Gastroesophageal sphincter (tissue), 4 donors: ENCODE measurements at regions not wholly inside any gene's neighbourhood (a gene's known extent, or its start where the extent isn't known, plus 50 kb on each side); places are given as distances from the start of the nearest gene placed in this dataset.

ENCODE experiments used
- ATAC-seq: fragments of 150-250 bp; one replicate; pipeline ENCODE4 v1.9.1; 2016; ENCODE audit warnings: mild to moderate bottlenecking, moderate library complexity
- H3K27ac ChIP-seq, 4 donors: fragments of 200-600 bp; sonication (generic) in 3 of 4; 1 replicate in 3 of 4; 2 replicates in 1 of 4; pipeline ENCODE4 v1.5.1; 2016 to 2019
- H3K27me3 ChIP-seq: fragments of 200-600 bp; sonication (generic); one replicate; pipeline ENCODE4 v1.5.1; 2019
- H3K36me3 ChIP-seq, 2 donors: fragments of 200-600 bp; sonication (generic); one replicate each; pipeline ENCODE4 v1.5.1; 2019; ENCODE audit warnings: control low read depth in 1 of 2
- H3K4me1 ChIP-seq, 3 donors: fragments of 200-600 bp; sonication (generic); 1 replicate in 2 of 3; 2 replicates in 1 of 3; pipeline ENCODE4 v1.5.1; 2016 to 2019; ENCODE audit warnings: control low read depth in 2 of 3
- H3K4me3 ChIP-seq, 2 donors: fragments of 200-600 bp; sonication (generic); one replicate each; pipeline ENCODE4 v1.5.1; 2019; ENCODE audit warnings: mild to moderate bottlenecking in 1 of 2, moderate library complexity in 1 of 2
- H3K9me3 ChIP-seq, 3 donors: fragments of 200-600 bp; sonication (generic); one replicate each; pipeline ENCODE4 v1.5.1; 2017 to 2019; ENCODE audit warnings: control low read depth in 2 of 3
- EP300 ChIP-seq: sonication (generic); formaldehyde crosslinking; IDR thresholded peaks from one replicate; pipeline ENCODE4 v1.6.1; 2017; ENCODE audit warnings: antibody characterized with exemption, mild to moderate bottlenecking
- POLR2A ChIP-seq, 2 donors: fragments of 450-650 bp; IDR thresholded peaks; one replicate each; pipeline ENCODE4 v1.6.1; 2017; ENCODE audit warnings: antibody characterized with exemption in 2 of 2, mild to moderate bottlenecking in 2 of 2, moderate library complexity in 1 of 2
- POLR2AphosphoS5 ChIP-seq: sonication (generic); formaldehyde crosslinking; IDR thresholded peaks from one replicate; pipeline ENCODE4 v1.6.1; 2017; ENCODE audit warnings: antibody characterized with exemption
- WGBS, 2 donors: methylation state at CpG; one replicate each; pipeline ENCODE4 v1.1.5; 2018; ENCODE audit warnings: low coverage in 1 of 2; 5-methylcytosine and 5-hydroxymethylcytosine counted together
- TF ChIP-seq, protein P1 (sequence below), 4 experiments: fragments of 200-600 bp in 2 of 4; fragments of 450-650 bp in 2 of 4; sonication (generic) in 1 of 4; IDR thresholded peaks; one replicate each; pipeline ENCODE4 v1.5.1; 2017 to 2019; ENCODE audit warnings: antibody characterized with exemption in 4 of 4, mild to moderate bottlenecking in 2 of 4, moderate library complexity in 2 of 4

DNA sequence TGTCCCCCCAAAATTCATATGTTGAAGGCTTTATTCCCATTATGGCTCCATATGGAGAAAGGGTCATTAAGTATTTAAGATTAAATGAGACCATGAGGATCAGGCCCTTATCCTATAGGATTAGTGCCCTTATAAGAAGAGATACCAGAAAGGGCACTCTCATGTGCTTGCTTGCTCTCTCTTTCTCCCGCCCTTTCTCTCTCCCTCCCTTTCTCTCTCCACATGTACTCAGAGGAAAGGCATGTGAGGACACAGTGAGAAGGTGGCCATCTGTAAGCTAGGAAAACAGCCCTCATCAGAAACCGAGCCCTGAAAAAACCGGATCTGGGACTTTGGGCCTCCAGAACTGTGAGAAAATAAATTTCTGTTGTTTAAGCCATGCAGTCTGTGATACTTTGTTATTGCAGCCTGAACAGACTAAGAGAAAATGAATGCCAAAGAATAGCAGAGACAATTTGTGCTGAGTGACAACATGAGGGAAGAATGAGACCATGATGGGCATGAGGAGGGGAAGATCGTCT lies 300.0 kb upstream of the SLC39A10 start:
- WGBS, 2 donors = 78 to 94% methylated on average over 3 to 4 of the region's 4 CpGs
- H3K36me3 ChIP-seq = no peaks in the 10 kb centered on the region
- no peak for ATAC-seq
- H3K27ac ChIP-seq = no peak overlapping the region
- TF ChIP-seq POLR2A (IDR thresholded peaks at IDR 0.05) = no peak
- TF ChIP-seq, protein P1, sequence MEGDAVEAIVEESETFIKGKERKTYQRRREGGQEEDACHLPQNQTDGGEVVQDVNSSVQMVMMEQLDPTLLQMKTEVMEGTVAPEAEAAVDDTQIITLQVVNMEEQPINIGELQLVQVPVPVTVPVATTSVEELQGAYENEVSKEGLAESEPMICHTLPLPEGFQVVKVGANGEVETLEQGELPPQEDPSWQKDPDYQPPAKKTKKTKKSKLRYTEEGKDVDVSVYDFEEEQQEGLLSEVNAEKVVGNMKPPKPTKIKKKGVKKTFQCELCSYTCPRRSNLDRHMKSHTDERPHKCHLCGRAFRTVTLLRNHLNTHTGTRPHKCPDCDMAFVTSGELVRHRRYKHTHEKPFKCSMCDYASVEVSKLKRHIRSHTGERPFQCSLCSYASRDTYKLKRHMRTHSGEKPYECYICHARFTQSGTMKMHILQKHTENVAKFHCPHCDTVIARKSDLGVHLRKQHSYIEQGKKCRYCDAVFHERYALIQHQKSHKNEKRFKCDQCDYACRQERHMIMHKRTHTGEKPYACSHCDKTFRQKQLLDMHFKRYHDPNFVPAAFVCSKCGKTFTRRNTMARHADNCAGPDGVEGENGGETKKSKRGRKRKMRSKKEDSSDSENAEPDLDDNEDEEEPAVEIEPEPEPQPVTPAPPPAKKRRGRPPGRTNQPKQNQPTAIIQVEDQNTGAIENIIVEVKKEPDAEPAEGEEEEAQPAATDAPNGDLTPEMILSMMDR (IDR thresholded peaks at IDR 0.05) = no peak
- TF ChIP-seq POLR2AphosphoS5 = no peak
- no peak for TF ChIP-seq EP300
- H3K4me1 ChIP-seq = peaks cover 0 to 8% (median 0%) of the 10 kb centered on the region in 3 donors
- H3K27me3 ChIP-seq = no peaks in the 10 kb centered on the region
- H3K9me3 ChIP-seq = peaks cover 0 to 7% (median 0%) of the 10 kb centered on the region in 3 donors
- H3K4me3 ChIP-seq = no peak overlapping the region

DNA sequence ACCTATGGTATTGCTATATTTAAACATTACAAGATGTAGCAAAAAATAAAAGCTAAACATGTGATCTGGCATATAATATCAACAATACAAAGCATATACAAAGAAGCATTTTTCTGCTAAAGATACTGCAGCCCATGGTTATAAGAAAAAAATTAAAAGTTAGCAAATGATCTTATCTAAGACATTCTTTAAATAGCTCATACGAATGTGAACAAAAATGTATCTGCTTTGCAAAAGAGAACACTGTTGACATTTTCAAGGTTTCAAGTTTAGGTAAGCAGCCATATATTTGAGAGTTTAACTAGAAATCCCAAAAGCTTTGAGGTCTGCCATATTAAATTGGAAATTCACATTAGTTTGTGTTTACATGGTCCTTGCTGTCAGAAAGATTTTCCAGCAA lies 301.0 kb upstream of the SLC39A10 start:
- Histone ChIP-seq H3K9me3 (peaks cover 0 to 7% (median 0%) of the 10 kb centered on the region in 3 donors), H3K27me3 (no peaks in the 10 kb centered on the region), H3K27ac (no peak overlapping the region), H3K4me1 (peaks cover 0 to 8% (median 0%) of the 10 kb centered on the region in 3 donors), H3K36me3 (no peaks in the 10 kb centered on the region), H3K4me3 (no peak overlapping the region)
- ATAC-seq = no peak
- WGBS, 2 donors = 38 to 69% methylated on average over 1 of the region's 1 CpG
- TF ChIP-seq EP300 (no peak), POLR2A (IDR thresholded peaks at IDR 0.05) (no peak), POLR2AphosphoS5 (no peak)
- TF ChIP-seq, protein P1 (IDR thresholded peaks at IDR 0.05) = no peak

DNA sequence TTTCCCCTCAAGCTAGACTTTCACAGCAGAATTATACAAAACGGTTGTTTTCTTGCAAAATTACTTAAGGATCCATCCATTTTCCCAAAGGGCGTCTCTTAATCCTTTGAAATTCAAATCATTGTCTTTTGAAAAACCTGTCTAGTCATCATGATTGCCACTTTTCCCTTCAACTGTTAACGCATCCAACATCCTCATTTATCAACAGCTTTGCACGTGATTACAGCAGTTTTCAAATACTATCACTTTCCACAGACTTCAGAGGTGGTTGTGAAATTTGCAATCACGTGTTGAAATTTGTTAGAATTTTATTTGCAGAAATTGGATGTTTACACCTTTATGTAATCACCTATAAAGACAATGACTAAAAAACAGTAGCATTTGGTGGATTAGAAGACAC lies 304.4 kb upstream of the SLC39A10 start:
- no peaks in the 10 kb centered on the region for H3K4me1 ChIP-seq
- no peak overlapping the region for H3K4me3 ChIP-seq
- H3K36me3 ChIP-seq = no peaks in the 10 kb centered on the region
- TF ChIP-seq EP300 (no peak), POLR2AphosphoS5 (no peak), POLR2A (IDR thresholded peaks at IDR 0.05) (no peak)
- TF ChIP-seq, protein P1 (IDR thresholded peaks at IDR 0.05) = no peak
- H3K9me3 ChIP-seq = peaks cover 0 to 7% (median 0%) of the 10 kb centered on the region in 3 donors
- no peaks in the 10 kb centered on the region for H3K27me3 ChIP-seq
- H3K27ac ChIP-seq = no peak overlapping the region
- ATAC-seq = no peak
- 48 to 59% methylated on average over 4 to 5 of the region's 5 CpGs for WGBS, 2 donors

DNA sequence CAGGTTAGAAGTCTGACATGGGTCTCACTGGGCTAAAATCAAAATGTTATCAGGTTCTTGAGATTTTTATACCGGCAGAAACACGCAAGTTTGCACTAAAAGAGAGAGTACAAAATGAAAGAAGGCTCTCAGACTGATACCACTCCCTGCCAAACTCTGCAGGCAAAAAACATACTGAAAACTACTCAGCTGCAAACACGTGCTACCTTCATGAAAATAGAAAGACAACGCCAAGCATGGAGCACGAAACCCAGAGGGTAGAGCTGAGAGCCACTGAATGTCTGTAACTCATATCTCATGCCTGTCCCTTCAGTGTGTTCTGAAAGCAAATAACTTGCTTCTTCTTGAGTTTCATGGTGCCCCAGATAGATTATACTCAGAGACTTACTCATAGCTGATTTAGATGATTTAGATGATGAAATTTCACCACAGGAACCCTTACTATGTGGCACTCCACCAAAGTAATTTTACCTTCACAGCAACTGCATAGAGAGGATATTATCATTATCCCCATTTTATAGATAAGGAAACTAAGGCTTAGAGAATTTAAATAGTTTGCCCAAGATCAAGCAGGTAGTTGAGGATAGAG lies 313.0 kb upstream of the SLC39A10 start:
- Histone ChIP-seq H3K9me3 (no peaks in the 10 kb centered on the region), H3K36me3 (no peaks in the 10 kb centered on the region), H3K4me3 (no peak overlapping the region), H3K4me1 (no peaks in the 10 kb centered on the region), H3K27ac (no peak overlapping the region), H3K27me3 (no peaks in the 10 kb centered on the region)
- ATAC-seq = no peak
- 58 to 67% methylated on average over 3 to 5 of the region's 5 CpGs for WGBS, 2 donors
- TF ChIP-seq, protein P1 (IDR thresholded peaks at IDR 0.05) = no peak
- TF ChIP-seq POLR2AphosphoS5 = no peak
- no peak for TF ChIP-seq POLR2A (IDR thresholded peaks at IDR 0.05)

DNA sequence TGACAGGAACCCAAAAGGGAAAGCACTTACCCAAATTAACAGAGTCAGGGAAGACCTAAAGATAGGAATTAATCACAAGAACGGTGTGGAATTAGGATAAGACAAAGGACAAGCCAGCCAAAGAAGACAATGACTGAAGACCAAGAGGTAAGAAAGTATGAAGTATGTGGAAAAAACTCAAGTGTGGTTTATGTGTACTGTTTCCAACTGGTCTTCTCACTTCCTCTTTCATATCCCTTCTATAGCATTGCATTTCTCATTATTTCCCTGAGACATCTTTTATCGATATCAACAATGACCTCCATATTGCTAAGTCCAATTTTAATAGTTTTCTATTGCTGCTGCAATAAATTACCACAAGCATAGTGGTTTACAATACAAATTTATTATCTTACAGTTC lies 313.5 kb upstream of the SLC39A10 start:
- no peak for ATAC-seq

More for the DNA sequence above, 313.5 kb upstream of the SLC39A10 start:
- H3K4me3 ChIP-seq = no peak overlapping the region
- 81 to 85% methylated on average over 2 of the region's 2 CpGs for WGBS, 2 donors
- H3K36me3 ChIP-seq = no peaks in the 10 kb centered on the region
- no peaks in the 10 kb centered on the region for H3K4me1 ChIP-seq
- no peak for TF ChIP-seq EP300
- TF ChIP-seq POLR2AphosphoS5 = no peak
- TF ChIP-seq POLR2A (IDR thresholded peaks at IDR 0.05) = no peak
- TF ChIP-seq, protein P1 (IDR thresholded peaks at IDR 0.05) = no peak
- no peak overlapping the region for H3K27ac ChIP-seq
- H3K9me3 ChIP-seq = no peaks in the 10 kb centered on the region
- no peaks in the 10 kb centered on the region for H3K27me3 ChIP-seq
